Stimulated activated CD4-positive, alpha-beta T cell treated with anti-CD3 and anti-CD28 coated beads, Interleukin-15, amount 100 ng/mL, for 24 hours (primary cell): ENCODE measurements at regions not wholly inside any gene's neighbourhood (a gene's known extent, or its start where the extent isn't known, plus 50 kb on each side); places are given as distances from the start of the nearest gene placed in this dataset.

Experiments
- DNase-seq: peaks from one replicate; pipeline ENCODE4 v3.0.0-alpha.2; 2020

GRCh38 chr4:108520807-108521206 lies 99.6 kb upstream of the RPL34 start:
- no peak for DNase-seq

GRCh38 chr4:108519911-108520601 lies 100.3 kb upstream of the RPL34 start:
- DNase-seq = no peak

- DNase-seq = no peak
Measured at GRCh38 chr4:108519208-108519833, 101.1 kb upstream of the RPL34 start.

GRCh38 chr4:108512615-108513505 lies 107.5 kb upstream of the RPL34 start:
- peak; percentile 58 for DNase-seq

- no peak for DNase-seq
Measured at GRCh38 chr4:108511618-108512017, 108.8 kb upstream of the RPL34 start.

GRCh38 chr4:108502356-108502755 lies 118.0 kb upstream of the RPL34 start:
- no peak for DNase-seq

- DNase-seq = no peak
Measured at GRCh38 chr4:108498925-108499324, 121.5 kb upstream of the RPL34 start.

- DNase-seq = no peak
Measured at GRCh38 chr4:108493596-108493931, 126.8 kb upstream of the RPL34 start.

- DNase-seq = peak; percentile 58
Measured at GRCh38 chr4:108492816-108493595, 127.4 kb upstream of the RPL34 start.

- no peak for DNase-seq
Measured at GRCh38 chr4:108488865-108489264, 131.5 kb upstream of the RPL34 start.

- no peak for DNase-seq
Measured at GRCh38 chr4:108486046-108486445, 134.3 kb upstream of the RPL34 start.

GRCh38 chr4:108484187-108484586 lies 136.2 kb upstream of the RPL34 start:
- DNase-seq = no peak

- peak; percentile 20 for DNase-seq
Measured at GRCh38 chr4:108483650-108484049, 136.7 kb upstream of the RPL34 start.

GRCh38 chr4:108483079-108483478 lies 137.3 kb upstream of the RPL34 start:
- DNase-seq = peak; percentile 51

GRCh38 chr4:108480881-108481280 lies 139.5 kb upstream of the RPL34 start:
- DNase-seq = no peak

- no peak for DNase-seq
Measured at GRCh38 chr4:108477527-108478108, 142.8 kb upstream of the RPL34 start.

- no peak for DNase-seq
Measured at GRCh38 chr4:108473163-108473720, 147.1 kb upstream of the RPL34 start.

GRCh38 chr4:108466936-108467902 lies 153.2 kb upstream of the RPL34 start:
- DNase-seq = peak; percentile 15

- no peak for DNase-seq
Measured at GRCh38 chr4:108465886-108466500, 154.4 kb upstream of the RPL34 start.

GRCh38 chr4:108458681-108459080 lies 161.7 kb upstream of the RPL34 start:
- no peak for DNase-seq

- DNase-seq = no peak
Measured at GRCh38 chr4:108454227-108454626, 166.1 kb upstream of the RPL34 start.
